K562 (cell line): ENCODE measurements at regions not wholly inside any gene's neighbourhood (a gene's known extent, or its start where the extent isn't known, plus 50 kb on each side); places are given as distances from the start of the nearest gene placed in this dataset.

Experiments
- ATAC-seq: fragments of 200-7000 bp; cut with Tn5 transposase; 3 replicates; pipeline ENCODE4 v1.9.1; 2020; ENCODE audit warnings: moderate library complexity
- BruUV-seq: library from RNA; stranded (reverse); fragments of 400-500 nt; replicated peaks from 2 replicates; lab custom pipeline; 2021; lab: Mats Ljungman, UMichigan
- CTCF ChIA-PET: fragments of 300-600 bp; formaldehyde crosslinking; extraction: SDS; loops from one replicate; lab custom pipeline; 2021; ENCODE audit warnings: low intra/inter-chr PET ratio; lab: Yijun Ruan, JAX
- POLR2A ChIA-PET: fragments of 300-600, 350-650 bp; sonication (Branson Sonifier 250); formaldehyde crosslinking; extraction: SDS; loops from one replicate; lab custom pipeline; 2021; ENCODE audit warnings: antibody characterized with exemption, inconsistent platforms; lab: Yijun Ruan, JAX
- DNase-seq, 4 experiments: peaks; one replicate each; pipeline versions ENCODE4 v3.0.0 to v3.0.0-alpha.2; 2011 to 2018; ENCODE audit warnings: low spot score in 3 of 4, mixed read lengths in 3 of 4; ENCODE audit errors: extremely low read depth in 1 of 4
- FAIRE-seq: peaks from 2 replicates; lab custom pipeline; 2011; peaks lifted over from hg19 to GRCh38; lab: Jason Lieb, UNC
- H2AFZ ChIP-seq: 2 replicates; pipeline ENCODE4 v1.6.0; 2011; ENCODE audit warnings: low read depth, low read length, control low read depth, inconsistent platforms
- H3K27ac ChIP-seq: fragments of 200-600 bp; 3 replicates; pipeline ENCODE4 v1.8.0; 2011; ENCODE audit warnings: low read depth, mild to moderate bottlenecking, control low read depth, inconsistent platforms, low read length, moderate library complexity, mixed read lengths; ENCODE audit errors: extremely low read depth
- H3K27me3 ChIP-seq, 2 experiments: fragments of 300-600 bp in 1 of 2; 2 replicates in 1 of 2; 3 replicates in 1 of 2; pipeline versions ENCODE4 v1.6.0 to v1.8.0; 2011; ENCODE audit warnings: inconsistent platforms in 2 of 2, low read length in 2 of 2, mild to moderate bottlenecking in 1 of 2, mixed read lengths in 1 of 2, moderate library complexity in 1 of 2; ENCODE audit not compliant: control insufficient read depth in 2 of 2, insufficient read depth in 2 of 2
- H3K36me3 ChIP-seq: fragments of 300-600 bp; 3 replicates; pipeline ENCODE4 v1.8.0; 2011; ENCODE audit warnings: mild to moderate bottlenecking, low read length, inconsistent platforms; ENCODE audit not compliant: control insufficient read depth, insufficient read depth
- H3K4me1 ChIP-seq, 2 experiments: fragments of 200-600 bp in 1 of 2; replicated peaks in 1 of 2; 2 replicates in 1 of 2; 3 replicates in 1 of 2; pipeline versions ENCODE4 v1.5.1 to v1.8.0; 2011; ENCODE audit warnings: inconsistent platforms in 2 of 2, low read length in 2 of 2, mild to moderate bottlenecking in 1 of 2, mixed read lengths in 1 of 2, moderate library complexity in 1 of 2; ENCODE audit not compliant: control insufficient read depth in 2 of 2, insufficient read depth in 2 of 2
- H3K4me2 ChIP-seq: 2 replicates; pipeline ENCODE4 v1.6.1; 2011; ENCODE audit warnings: low read length, control low read depth, inconsistent platforms, mixed read lengths; ENCODE audit not compliant: insufficient read depth
- H3K4me3 ChIP-seq: fragments of 200-600 bp; sonication (generic), shearing (Covaris generic); 2 replicates; pipeline ENCODE4 v1.5.1; 2016; ENCODE audit warnings: control low read depth, inconsistent platforms
- H3K79me2 ChIP-seq: fragments of 200-600 bp; 3 replicates; pipeline ENCODE4 v1.8.0; 2011; ENCODE audit warnings: low read length, inconsistent platforms; ENCODE audit not compliant: control insufficient read depth, insufficient read depth
- H3K9ac ChIP-seq, 2 experiments: 2 replicates each; pipeline versions ENCODE4 v1.6.0 to v1.6.1; 2011; ENCODE audit warnings: low read depth in 2 of 2, low read length in 2 of 2, control low read depth in 1 of 2, inconsistent platforms in 1 of 2, mild to moderate bottlenecking in 1 of 2, mixed read lengths in 1 of 2; ENCODE audit not compliant: insufficient read depth in 1 of 2
- H3K9me1 ChIP-seq: one replicate; pipeline ENCODE4 v1.6.0; 2011; ENCODE audit warnings: inconsistent platforms, mild to moderate bottlenecking, low read length, moderate library complexity; ENCODE audit not compliant: control insufficient read depth, insufficient read depth
- H3K9me3 ChIP-seq: replicated peaks from 2 replicates; pipeline ENCODE4 v1.5.1; 2011; ENCODE audit warnings: low read depth, low read length, inconsistent platforms; ENCODE audit not compliant: control insufficient read depth, insufficient read depth
- H4K20me1 ChIP-seq: replicated peaks from 2 replicates; pipeline ENCODE4 v1.6.1; 2011; ENCODE audit warnings: low read length, inconsistent platforms, mixed read lengths; ENCODE audit not compliant: control insufficient read depth, insufficient read depth
- BCOR ChIP-seq: fragments of 450-650 bp; IDR thresholded peaks from 2 replicates; pipeline ENCODE4 v1.6.1; 2016
- CCAR2 ChIP-seq: fragments of 200-400 bp; formaldehyde crosslinking; IDR thresholded peaks from 2 replicates; pipeline ENCODE4 v1.6.1; 2017; ENCODE audit warnings: mild to moderate bottlenecking, low read depth, low read length
- ESRRB ChIP-seq: fragments of 250-450 bp; sonication (Bioruptor Pico); IDR thresholded peaks from 2 replicates; pipeline ENCODE4 v1.5.0; 2020; ENCODE audit warnings: mild to moderate bottlenecking, moderate library complexity, borderline replicate concordance
- HIVEP1 ChIP-seq: fragments of 250-450 bp; sonication (Bioruptor Pico); IDR thresholded peaks from 2 replicates; pipeline ENCODE4 v1.4.0; 2020; ENCODE audit warnings: mild to moderate bottlenecking
- NFE2L1 ChIP-seq: fragments of 450-650 bp; IDR thresholded peaks from 2 replicates; pipeline ENCODE4 v1.6.1; 2016; ENCODE audit warnings: missing genetic modification characterization, low read depth, mild to moderate bottlenecking, missing compliant biosample characterization, moderate library complexity, borderline replicate concordance
- POLR2G ChIP-seq: fragments of 200-400 bp; formaldehyde crosslinking; IDR thresholded peaks from 2 replicates; pipeline ENCODE4 v1.6.1; 2017; ENCODE audit warnings: low read depth, mild to moderate bottlenecking, antibody characterized with exemption, low read length, moderate library complexity
- RBM14 ChIP-seq: fragments of 200-400 bp; formaldehyde crosslinking; IDR thresholded peaks from 2 replicates; pipeline ENCODE4 v1.6.1; 2018; ENCODE audit warnings: low read depth, mild to moderate bottlenecking, low read length, moderate library complexity, borderline replicate concordance; ENCODE audit not compliant: insufficient read depth
- RFX5 ChIP-seq: IDR thresholded peaks from 2 replicates; pipeline ENCODE4 v1.6.1; 2011; ENCODE audit warnings: low read depth, mild to moderate bottlenecking, improper control_type of control experiment, low read length
- SNRNP70 ChIP-seq: fragments of 200-400 bp; formaldehyde crosslinking; optimal IDR thresholded peaks from 2 replicates; pipeline ENCODE3; 2017; ENCODE audit warnings: low read depth, low read length
- SREBF1 ChIP-seq: fragments of 150-350 bp; IDR thresholded peaks from 2 replicates; pipeline ENCODE4 v1.6.1; 2014; ENCODE audit warnings: antibody characterized with exemption, low read depth, low read length, borderline replicate concordance
- ZNF347 ChIP-seq: fragments of 450-650 bp; formaldehyde crosslinking; IDR thresholded peaks from 2 replicates; pipeline ENCODE4 v1.4.0; 2020; ENCODE audit warnings: low read depth, mild to moderate bottlenecking, moderate library complexity
- WGBS: fragments of 100-300 bp; shearing (Covaris generic); methylation state at CpG from one replicate; pipeline ENCODE4 v1.1.6; 2016; ENCODE audit warnings: low coverage, mixed read lengths; ENCODE audit not compliant: insufficient coverage; ENCODE audit errors: missing lambda C conversion rate; 5-methylcytosine and 5-hydroxymethylcytosine counted together
- in situ Hi-C: fragments of 300-500 bp; cut with MboI; formaldehyde crosslinking; loops from 4 replicates; pipeline ENCODE4 v1.15.0; 2018; ENCODE audit warnings: inconsistent platforms, mixed read lengths
- intact Hi-C: fragments of 100-400 bp; cut with micrococcal nuclease; formaldehyde crosslinking; loops from 2 replicates; pipeline ENCODE4 v1.14.2; 2022
- TF ChIP-seq, protein P1 (sequence below): fragments of 250-450 bp; sonication (Bioruptor Pico); IDR thresholded peaks from 2 replicates; pipeline ENCODE4 v1.5.1; 2021; ENCODE audit warnings: mild to moderate bottlenecking
- TF ChIP-seq, protein P2 (sequence below): sonication (generic); formaldehyde crosslinking; IDR thresholded peaks from 2 replicates; pipeline ENCODE4 v1.8.1; 2023; ENCODE audit warnings: mild to moderate bottlenecking, missing genetic modification reagents
- TF ChIP-seq, protein P3 (sequence below): fragments of 450-650 bp; conservative IDR thresholded peaks from 2 replicates; pipeline ENCODE4 v1.6.1; 2016; ENCODE audit warnings: missing genetic modification characterization, low read depth, mild to moderate bottlenecking, missing compliant biosample characterization, moderate library complexity

DNA sequence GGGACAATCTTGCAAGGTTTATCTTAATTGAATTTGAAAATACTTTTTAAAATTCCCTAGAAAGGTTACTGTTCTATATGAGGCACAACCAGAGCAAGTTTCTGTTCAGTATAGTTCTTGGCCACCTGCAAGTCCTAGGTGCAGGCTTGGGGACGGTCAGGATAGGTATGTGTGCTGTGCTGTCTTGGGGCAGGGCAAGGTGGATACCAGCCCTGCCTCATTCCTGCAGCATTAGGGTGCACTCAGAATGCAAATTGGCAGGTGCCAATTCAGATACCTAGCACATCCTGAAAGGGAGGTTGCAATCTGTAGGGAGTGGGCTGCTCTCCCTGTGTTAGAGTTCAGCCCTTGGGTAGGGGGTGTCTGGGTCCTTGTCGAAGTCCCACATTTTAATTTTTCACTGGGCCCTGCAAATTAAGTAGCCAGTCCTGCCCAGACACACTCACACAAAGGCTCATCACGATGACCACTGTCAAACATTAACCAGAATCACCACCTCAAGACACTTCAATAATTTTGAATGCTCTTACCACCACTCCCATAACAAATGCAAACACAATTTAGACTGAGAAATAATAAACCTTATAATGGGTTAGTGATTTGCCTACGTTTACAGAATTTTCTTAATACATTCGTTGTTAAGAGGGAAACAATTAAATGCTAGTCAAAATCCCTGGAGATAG is 838.0 kb upstream of the NR2F2 start:
- BruUV-seq: no TSS peak
- WGBS: 2% methylated on average over 5 of the region's 5 CpGs

More for the DNA sequence above, 838.0 kb upstream of the NR2F2 start:
- intact Hi-C loops: no loop called here
- CTCF ChIA-PET: no interaction called here
- in situ Hi-C loops: no loop called here
- TF ChIP-seq SNRNP70: no peak
- TF ChIP-seq BCOR: no peak
- TF ChIP-seq, protein P1, sequence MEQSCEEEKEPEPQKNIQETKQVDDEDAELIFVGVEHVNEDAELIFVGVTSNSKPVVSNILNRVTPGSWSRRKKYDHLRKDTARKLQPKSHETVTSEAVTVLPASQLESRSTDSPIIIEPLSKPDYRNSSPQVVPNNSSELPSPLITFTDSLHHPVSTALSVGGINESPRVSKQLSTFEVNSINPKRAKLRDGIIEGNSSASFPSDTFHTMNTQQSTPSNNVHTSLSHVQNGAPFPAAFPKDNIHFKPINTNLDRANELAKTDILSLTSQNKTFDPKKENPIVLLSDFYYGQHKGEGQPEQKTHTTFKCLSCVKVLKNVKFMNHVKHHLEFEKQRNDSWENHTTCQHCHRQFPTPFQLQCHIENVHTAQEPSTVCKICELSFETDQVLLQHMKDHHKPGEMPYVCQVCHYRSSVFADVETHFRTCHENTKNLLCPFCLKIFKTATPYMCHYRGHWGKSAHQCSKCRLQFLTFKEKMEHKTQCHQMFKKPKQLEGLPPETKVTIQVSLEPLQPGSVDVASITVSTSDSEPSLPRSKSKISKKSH (CRISPR knock-in tag): no peak
- no peak for TF ChIP-seq RFX5
- no peak for TF ChIP-seq ESRRB
- TF ChIP-seq POLR2G: no peak
- TF ChIP-seq CCAR2: no peak
- no peak for TF ChIP-seq ZNF347 (CRISPR knock-in tag)
- TF ChIP-seq, protein P2, sequence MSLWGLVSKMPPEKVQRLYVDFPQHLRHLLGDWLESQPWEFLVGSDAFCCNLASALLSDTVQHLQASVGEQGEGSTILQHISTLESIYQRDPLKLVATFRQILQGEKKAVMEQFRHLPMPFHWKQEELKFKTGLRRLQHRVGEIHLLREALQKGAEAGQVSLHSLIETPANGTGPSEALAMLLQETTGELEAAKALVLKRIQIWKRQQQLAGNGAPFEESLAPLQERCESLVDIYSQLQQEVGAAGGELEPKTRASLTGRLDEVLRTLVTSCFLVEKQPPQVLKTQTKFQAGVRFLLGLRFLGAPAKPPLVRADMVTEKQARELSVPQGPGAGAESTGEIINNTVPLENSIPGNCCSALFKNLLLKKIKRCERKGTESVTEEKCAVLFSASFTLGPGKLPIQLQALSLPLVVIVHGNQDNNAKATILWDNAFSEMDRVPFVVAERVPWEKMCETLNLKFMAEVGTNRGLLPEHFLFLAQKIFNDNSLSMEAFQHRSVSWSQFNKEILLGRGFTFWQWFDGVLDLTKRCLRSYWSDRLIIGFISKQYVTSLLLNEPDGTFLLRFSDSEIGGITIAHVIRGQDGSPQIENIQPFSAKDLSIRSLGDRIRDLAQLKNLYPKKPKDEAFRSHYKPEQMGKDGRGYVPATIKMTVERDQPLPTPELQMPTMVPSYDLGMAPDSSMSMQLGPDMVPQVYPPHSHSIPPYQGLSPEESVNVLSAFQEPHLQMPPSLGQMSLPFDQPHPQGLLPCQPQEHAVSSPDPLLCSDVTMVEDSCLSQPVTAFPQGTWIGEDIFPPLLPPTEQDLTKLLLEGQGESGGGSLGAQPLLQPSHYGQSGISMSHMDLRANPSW (CRISPR knock-in tag): no peak
- TF ChIP-seq, protein P3, sequence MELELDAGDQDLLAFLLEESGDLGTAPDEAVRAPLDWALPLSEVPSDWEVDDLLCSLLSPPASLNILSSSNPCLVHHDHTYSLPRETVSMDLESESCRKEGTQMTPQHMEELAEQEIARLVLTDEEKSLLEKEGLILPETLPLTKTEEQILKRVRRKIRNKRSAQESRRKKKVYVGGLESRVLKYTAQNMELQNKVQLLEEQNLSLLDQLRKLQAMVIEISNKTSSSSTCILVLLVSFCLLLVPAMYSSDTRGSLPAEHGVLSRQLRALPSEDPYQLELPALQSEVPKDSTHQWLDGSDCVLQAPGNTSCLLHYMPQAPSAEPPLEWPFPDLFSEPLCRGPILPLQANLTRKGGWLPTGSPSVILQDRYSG: no peak
- no peak for TF ChIP-seq SREBF1
- no peak for TF ChIP-seq NFE2L1
- no peak for TF ChIP-seq HIVEP1 (CRISPR knock-in tag)
- no peak for TF ChIP-seq RBM14
- TF ChIP-seq, all 486 proteins: peak for 0
- Histone ChIP-seq H4K20me1 (no peaks in the 10 kb centered on the region), H3K27ac (no peak overlapping the region), H3K79me2 (no peaks in the 10 kb centered on the region), H2AFZ (no peak overlapping the region), H3K36me3 (no peaks in the 10 kb centered on the region), H3K4me3 (no peak overlapping the region), H3K9ac (no peak overlapping the region), H3K9me1 (no peaks in the 10 kb centered on the region), H3K27me3 (peaks cover 20 to 25% of the 10 kb centered on the region in 2 experiments), H3K9me3 (no peaks in the 10 kb centered on the region), H3K4me1 (no peaks in the 10 kb centered on the region), H3K4me2 (no peak overlapping the region)
- no peak for ATAC-seq
- POLR2A ChIA-PET: no interaction called here
- no peak for DNase-seq
- FAIRE-seq: no peak
